GF-D8 (cell line): ENCODE measurements at regions not wholly inside any gene's neighbourhood (a gene's known extent, or its start where the extent isn't known, plus 50 kb on each side); places are given as distances from the start of the nearest gene placed in this dataset.

ENCODE experiments used
- DNase-seq: peaks from one replicate; lab custom pipeline; 2025; lab: John Stamatoyannopoulos, UW

GRCh38 chr10:44056967-44057805 is 327.7 kb downstream of the CXCL12 start:
- no peak for DNase-seq

- no peak for DNase-seq
These were observed 328.7 kb downstream of the CXCL12 start for GRCh38 chr10:44056206-44056605.

GRCh38 chr10:44054046-44054445 is 330.9 kb downstream of the CXCL12 start:
- DNase-seq, result no peak

- no peak for DNase-seq
These were observed 331.5 kb downstream of the CXCL12 start for GRCh38 chr10:44053391-44053790.

- no peak for DNase-seq
These were observed 333.1 kb downstream of the CXCL12 start for GRCh38 chr10:44051584-44052385.

GRCh38 chr10:44051091-44051490 is 333.8 kb downstream of the CXCL12 start:
- DNase-seq, result no peak

GRCh38 chr10:44049301-44050015 is 335.4 kb downstream of the CXCL12 start:
- no peak for DNase-seq

- DNase-seq, result no peak
These were observed 337.5 kb downstream of the CXCL12 start for GRCh38 chr10:44047361-44047760.

- no peak for DNase-seq
These were observed 338.3 kb downstream of the CXCL12 start for GRCh38 chr10:44046605-44047004.

GRCh38 chr10:44045020-44045419 is 339.9 kb downstream of the CXCL12 start:
- no peak for DNase-seq

GRCh38 chr10:44044549-44044948 is 340.3 kb downstream of the CXCL12 start:
- no peak for DNase-seq

GRCh38 chr10:44043646-44044375 is 341.1 kb downstream of the CXCL12 start:
- DNase-seq, result no peak

GRCh38 chr10:44042926-44043602 is 341.8 kb downstream of the CXCL12 start:
- DNase-seq, result no peak

GRCh38 chr10:44042075-44042770 is 342.7 kb downstream of the CXCL12 start:
- DNase-seq, result no peak

GRCh38 chr10:44039599-44039998 is 345.3 kb downstream of the CXCL12 start:
- no peak for DNase-seq

GRCh38 chr10:44036425-44036824 is 348.5 kb downstream of the CXCL12 start:
- no peak for DNase-seq

- DNase-seq, result no peak
These were observed 349.3 kb downstream of the CXCL12 start for GRCh38 chr10:44035474-44036197.

GRCh38 chr10:44034946-44035345 is 350.0 kb downstream of the CXCL12 start:
- no peak for DNase-seq

- no peak for DNase-seq
These were observed 351.9 kb downstream of the CXCL12 start for GRCh38 chr10:44033008-44033407.

- no peak for DNase-seq
These were observed 352.7 kb downstream of the CXCL12 start for GRCh38 chr10:44032216-44032615.
